K562 (cell line): ENCODE measurements at regions not wholly inside any gene's neighbourhood (a gene's known extent, or its start where the extent isn't known, plus 50 kb on each side); places are given as distances from the start of the nearest gene placed in this dataset.

Experiments
- ATAC-seq: fragments of 200-7000 bp; cut with Tn5 transposase; 3 replicates; pipeline ENCODE4 v1.9.1; 2020; ENCODE audit warnings: moderate library complexity
- BruUV-seq: library from RNA; stranded (reverse); fragments of 400-500 nt; replicated peaks from 2 replicates; lab custom pipeline; 2021; lab: Mats Ljungman, UMichigan
- CTCF ChIA-PET: fragments of 300-600 bp; formaldehyde crosslinking; extraction: SDS; loops from one replicate; lab custom pipeline; 2021; ENCODE audit warnings: low intra/inter-chr PET ratio; lab: Yijun Ruan, JAX
- POLR2A ChIA-PET: fragments of 300-600, 350-650 bp; sonication (Branson Sonifier 250); formaldehyde crosslinking; extraction: SDS; loops from one replicate; lab custom pipeline; 2021; ENCODE audit warnings: antibody characterized with exemption, inconsistent platforms; lab: Yijun Ruan, JAX
- DNase-seq, 4 experiments: peaks; one replicate each; pipeline versions ENCODE4 v3.0.0 to v3.0.0-alpha.2; 2011 to 2018; ENCODE audit warnings: low spot score in 3 of 4, mixed read lengths in 3 of 4; ENCODE audit errors: extremely low read depth in 1 of 4
- FAIRE-seq: peaks from 2 replicates; lab custom pipeline; 2011; peaks lifted over from hg19 to GRCh38; lab: Jason Lieb, UNC
- H2AFZ ChIP-seq: 2 replicates; pipeline ENCODE4 v1.6.0; 2011; ENCODE audit warnings: low read depth, low read length, control low read depth, inconsistent platforms
- H3K27ac ChIP-seq: fragments of 200-600 bp; 3 replicates; pipeline ENCODE4 v1.8.0; 2011; ENCODE audit warnings: low read depth, mild to moderate bottlenecking, control low read depth, inconsistent platforms, low read length, moderate library complexity, mixed read lengths; ENCODE audit errors: extremely low read depth
- H3K27me3 ChIP-seq, 2 experiments: fragments of 300-600 bp in 1 of 2; 2 replicates in 1 of 2; 3 replicates in 1 of 2; pipeline versions ENCODE4 v1.6.0 to v1.8.0; 2011; ENCODE audit warnings: inconsistent platforms in 2 of 2, low read length in 2 of 2, mild to moderate bottlenecking in 1 of 2, mixed read lengths in 1 of 2, moderate library complexity in 1 of 2; ENCODE audit not compliant: control insufficient read depth in 2 of 2, insufficient read depth in 2 of 2
- H3K36me3 ChIP-seq: fragments of 300-600 bp; 3 replicates; pipeline ENCODE4 v1.8.0; 2011; ENCODE audit warnings: mild to moderate bottlenecking, low read length, inconsistent platforms; ENCODE audit not compliant: control insufficient read depth, insufficient read depth
- H3K4me1 ChIP-seq, 2 experiments: fragments of 200-600 bp in 1 of 2; replicated peaks in 1 of 2; 2 replicates in 1 of 2; 3 replicates in 1 of 2; pipeline versions ENCODE4 v1.5.1 to v1.8.0; 2011; ENCODE audit warnings: inconsistent platforms in 2 of 2, low read length in 2 of 2, mild to moderate bottlenecking in 1 of 2, mixed read lengths in 1 of 2, moderate library complexity in 1 of 2; ENCODE audit not compliant: control insufficient read depth in 2 of 2, insufficient read depth in 2 of 2
- H3K4me2 ChIP-seq: 2 replicates; pipeline ENCODE4 v1.6.1; 2011; ENCODE audit warnings: low read length, control low read depth, inconsistent platforms, mixed read lengths; ENCODE audit not compliant: insufficient read depth
- H3K4me3 ChIP-seq: fragments of 200-600 bp; sonication (generic), shearing (Covaris generic); 2 replicates; pipeline ENCODE4 v1.5.1; 2016; ENCODE audit warnings: control low read depth, inconsistent platforms
- H3K79me2 ChIP-seq: fragments of 200-600 bp; 3 replicates; pipeline ENCODE4 v1.8.0; 2011; ENCODE audit warnings: low read length, inconsistent platforms; ENCODE audit not compliant: control insufficient read depth, insufficient read depth
- H3K9ac ChIP-seq, 2 experiments: 2 replicates each; pipeline versions ENCODE4 v1.6.0 to v1.6.1; 2011; ENCODE audit warnings: low read depth in 2 of 2, low read length in 2 of 2, control low read depth in 1 of 2, inconsistent platforms in 1 of 2, mild to moderate bottlenecking in 1 of 2, mixed read lengths in 1 of 2; ENCODE audit not compliant: insufficient read depth in 1 of 2
- H3K9me1 ChIP-seq: one replicate; pipeline ENCODE4 v1.6.0; 2011; ENCODE audit warnings: inconsistent platforms, mild to moderate bottlenecking, low read length, moderate library complexity; ENCODE audit not compliant: control insufficient read depth, insufficient read depth
- H3K9me3 ChIP-seq: replicated peaks from 2 replicates; pipeline ENCODE4 v1.5.1; 2011; ENCODE audit warnings: low read depth, low read length, inconsistent platforms; ENCODE audit not compliant: control insufficient read depth, insufficient read depth
- H4K20me1 ChIP-seq: replicated peaks from 2 replicates; pipeline ENCODE4 v1.6.1; 2011; ENCODE audit warnings: low read length, inconsistent platforms, mixed read lengths; ENCODE audit not compliant: control insufficient read depth, insufficient read depth
- DIDO1 ChIP-seq: fragments of 450-650 bp; IDR thresholded peaks from 2 replicates; pipeline ENCODE4 v1.6.1; 2016; ENCODE audit warnings: low read depth, missing biosample characterization, missing genetic modification characterization
- RAD21 ChIP-seq, 2 experiments: fragments of 250-450 bp in 1 of 2; fragments of 450-650 bp in 1 of 2; sonication (Bioruptor Pico) in 1 of 2; formaldehyde crosslinking in 1 of 2; IDR thresholded peaks in 1 of 2; conservative IDR thresholded peaks in 1 of 2; 2 replicates each; pipeline versions ENCODE4 v1.4.0 to v1.8.0; 2020 to 2022; ENCODE audit warnings: mild to moderate bottlenecking in 2 of 2, moderate library complexity in 1 of 2
- REST ChIP-seq, 2 experiments: fragments of 450-650 bp; formaldehyde crosslinking in 1 of 2; IDR thresholded peaks; 2 replicates each; pipeline versions ENCODE4 v1.4.0 to v1.6.1; 2014 to 2020; ENCODE audit warnings: mild to moderate bottlenecking in 2 of 2, borderline replicate concordance in 1 of 2, low read depth in 1 of 2
- WGBS: fragments of 100-300 bp; shearing (Covaris generic); methylation state at CpG from one replicate; pipeline ENCODE4 v1.1.6; 2016; ENCODE audit warnings: low coverage, mixed read lengths; ENCODE audit not compliant: insufficient coverage; ENCODE audit errors: missing lambda C conversion rate; 5-methylcytosine and 5-hydroxymethylcytosine counted together
- in situ Hi-C: fragments of 300-500 bp; cut with MboI; formaldehyde crosslinking; loops from 4 replicates; pipeline ENCODE4 v1.15.0; 2018; ENCODE audit warnings: inconsistent platforms, mixed read lengths
- intact Hi-C: fragments of 100-400 bp; cut with micrococcal nuclease; formaldehyde crosslinking; loops from 2 replicates; pipeline ENCODE4 v1.14.2; 2022

GRCh38 chr5:74290634-74291241 lies 349.8 kb downstream of the ENC1 start:
- Histone ChIP-seq H3K4me3 (no peak overlapping the region), H3K27me3 (no peaks in the 10 kb centered on the region)
- TF ChIP-seq DIDO1 (tag) (no peak), RAD21 (CRISPR knock-in tag; conservative IDR thresholded peaks at IDR 0.05 in 1 of 2, IDR thresholded peaks at IDR 0.05 in 1 of 2) (peak in 1 of 2 experiments; percentile 42; a peak in 1 of 4 replicates), REST (IDR thresholded peaks at IDR 0.05; ENCODE audit: borderline replicate concordance) (peak; percentile 19; the same call in 1 of the 2 replicates), REST (CRISPR knock-in tag; IDR thresholded peaks at IDR 0.05; ENCODE audit: low read depth) (no peak)
- TF ChIP-seq, all 486 proteins: peak for 2
- DNase-seq: no peak
- H3K27ac ChIP-seq: no peak overlapping the region
- WGBS: 10% methylated on average over 1 of the region's 1 CpG
- H3K79me2 ChIP-seq: no peaks in the 10 kb centered on the region
- no TSS peak for BruUV-seq
- no peaks in the 10 kb centered on the region for H3K36me3 ChIP-seq
- intact Hi-C loops (loop anchor here (1.0 kb wide), 1 partner anchor 22 kb away; no protein-coding TSS in a partner anchor), in situ Hi-C loops (no loop called here)
- ChIA-PET POLR2A (no interaction called here), CTCF (no interaction called here)
- no peak overlapping the region for H2AFZ ChIP-seq
- no peaks in the 10 kb centered on the region for H4K20me1 ChIP-seq
- H3K9me3 ChIP-seq: no peaks in the 10 kb centered on the region
- no peak overlapping the region for H3K9ac ChIP-seq
- H3K9me1 ChIP-seq: no peaks in the 10 kb centered on the region
- no peak for FAIRE-seq
- H3K4me2 ChIP-seq: no peak overlapping the region
- H3K4me1 ChIP-seq: no peaks in the 10 kb centered on the region
- ATAC-seq: no peak
